Sigmoid colon (tissue), 6 donors: ENCODE measurements at regions not wholly inside any gene's neighbourhood (a gene's known extent, or its start where the extent isn't known, plus 50 kb on each side); places are given as distances from the start of the nearest gene placed in this dataset.

Experiments
- DNase-seq: peaks from one replicate; pipeline ENCODE4 v3.0.0-alpha.2; 2019
- H3K27ac ChIP-seq, 4 donors: fragments of 200-600 bp; sonication (generic); one replicate each; pipeline ENCODE4 v1.5.1; 2016 to 2019; ENCODE audit warnings: mild to moderate bottlenecking in 1 of 4
- H3K27me3 ChIP-seq, 3 donors: fragments of 200-600 bp; sonication (generic); one replicate each; pipeline ENCODE4 v1.5.1; 2019; ENCODE audit warnings: mild to moderate bottlenecking in 1 of 3
- H3K36me3 ChIP-seq, 4 donors: fragments of 200-600 bp; sonication (generic); one replicate each; pipeline ENCODE4 v1.5.1; 2016 to 2019
- H3K4me1 ChIP-seq, 4 donors: fragments of 200-600 bp; sonication (generic); one replicate each; pipeline ENCODE4 v1.5.1; 2017 to 2019
- H3K4me3 ChIP-seq, 4 donors: fragments of 200-600 bp; sonication (generic); one replicate each; pipeline ENCODE4 v1.5.1; 2017 to 2019; ENCODE audit warnings: mild to moderate bottlenecking in 2 of 4, moderate library complexity in 1 of 4
- H3K9me3 ChIP-seq, 4 donors: fragments of 200-600 bp in 3 of 4; sonication (generic) in 3 of 4; one replicate each; pipeline versions ENCODE4 v1.5.1 to v1.6.1; 2013 to 2019
- CTCF ChIP-seq, 4 experiments: fragments of 450-650 bp in 3 of 4; fragments of 200-600 bp in 1 of 4; IDR thresholded peaks; one replicate each; pipeline ENCODE4 v1.5.1; 2016 to 2019; ENCODE audit warnings: antibody characterized with exemption in 4 of 4, mild to moderate bottlenecking in 3 of 4, moderate library complexity in 2 of 4
- EP300 ChIP-seq, 4 donors: sonication (generic); formaldehyde crosslinking; IDR thresholded peaks; one replicate each; pipeline ENCODE4 v1.6.1; 2017; ENCODE audit warnings: antibody characterized with exemption in 4 of 4
- POLR2A ChIP-seq, 2 donors: fragments of 450-650 bp; IDR thresholded peaks; one replicate each; pipeline ENCODE4 v1.6.1; 2016; ENCODE audit warnings: antibody characterized with exemption in 2 of 2, mild to moderate bottlenecking in 2 of 2, moderate library complexity in 2 of 2
- POLR2AphosphoS5 ChIP-seq, 4 donors: sonication (generic); formaldehyde crosslinking; IDR thresholded peaks; one replicate each; pipeline ENCODE4 v1.6.1; 2017; ENCODE audit warnings: antibody characterized with exemption in 4 of 4
- WGBS, 2 donors: extraction: QIAGEN DNeasy Blood & Tissue Kit; methylation state at CpG; one replicate each; pipeline ENCODE4 v1.1.7; 2013; 5-methylcytosine and 5-hydroxymethylcytosine counted together
- intact Hi-C: fragments of 100-400 bp; cut with DNase I; formaldehyde crosslinking; loops from one replicate; pipeline ENCODE4 v1.15.1; 2023
- donor health status: healthy with polysubstance abuse.
- donor health status: healthy.

GRCh38 chr18:75607701-75608100 is 180.2 kb upstream of the SMIM21 start:
- no peak for DNase-seq
- Histone ChIP-seq H3K4me3 (no peak overlapping the region), H3K27ac (no peak overlapping the region), H3K36me3 (no peaks in the 10 kb centered on the region), H3K27me3 (no peaks in the 10 kb centered on the region), H3K9me3 (no peaks in the 10 kb centered on the region), H3K4me1 (no peaks in the 10 kb centered on the region)
- intact Hi-C loops, result no loop called here
- no peak for TF ChIP-seq CTCF (IDR thresholded peaks at IDR 0.05)
- TF ChIP-seq EP300 (IDR thresholded peaks at IDR 0.05), result no peak
- no peak for TF ChIP-seq POLR2AphosphoS5 (IDR thresholded peaks at IDR 0.05)
- no peak for TF ChIP-seq POLR2A (IDR thresholded peaks at IDR 0.05)
- WGBS, 2 donors, result 45 to 55% methylated on average over 2 of the region's 2 CpGs

GRCh38 chr18:75592527-75592926 is 165.0 kb upstream of the SMIM21 start:
- DNase-seq, result no peak
- WGBS, 2 donors, result 88 to 92% methylated on average over 3 of the region's 3 CpGs
- intact Hi-C loops, result no loop called here
- no peak overlapping the region for H3K27ac ChIP-seq
- TF ChIP-seq POLR2AphosphoS5 (IDR thresholded peaks at IDR 0.05) (no peak), POLR2A (IDR thresholded peaks at IDR 0.05) (no peak), CTCF (IDR thresholded peaks at IDR 0.05) (no peak), EP300 (IDR thresholded peaks at IDR 0.05) (no peak)
- no peaks in the 10 kb centered on the region for H3K36me3 ChIP-seq
- peaks cover 3 to 12% (median 4%) of the 10 kb centered on the region in 4 donors for H3K9me3 ChIP-seq
- H3K4me1 ChIP-seq, result no peaks in the 10 kb centered on the region
- no peaks in the 10 kb centered on the region for H3K27me3 ChIP-seq
- H3K4me3 ChIP-seq, result no peak overlapping the region

GRCh38 chr18:75588412-75588811 is 160.9 kb upstream of the SMIM21 start:
- H3K27me3 ChIP-seq, result no peaks in the 10 kb centered on the region
- H3K9me3 ChIP-seq, result peaks cover 0 to 7% (median 4%) of the 10 kb centered on the region in 4 donors
- H3K27ac ChIP-seq, result no peak overlapping the region
- no peaks in the 10 kb centered on the region for H3K36me3 ChIP-seq
- WGBS, 2 donors, result 91 to 95% methylated on average over 16 of the region's 16 CpGs
- no peaks in the 10 kb centered on the region for H3K4me1 ChIP-seq
- H3K4me3 ChIP-seq, result no peak overlapping the region
- intact Hi-C loops, result no loop called here
- no peak for DNase-seq
- TF ChIP-seq POLR2A (IDR thresholded peaks at IDR 0.05), result no peak
- TF ChIP-seq CTCF (IDR thresholded peaks at IDR 0.05), result no peak
- TF ChIP-seq EP300 (IDR thresholded peaks at IDR 0.05), result no peak
- no peak for TF ChIP-seq POLR2AphosphoS5 (IDR thresholded peaks at IDR 0.05)

GRCh38 chr18:75587131-75587530 is 159.6 kb upstream of the SMIM21 start:
- TF ChIP-seq POLR2A (IDR thresholded peaks at IDR 0.05), result no peak
- no peak for TF ChIP-seq CTCF (IDR thresholded peaks at IDR 0.05)
- no peak for TF ChIP-seq EP300 (IDR thresholded peaks at IDR 0.05)
- no peak for TF ChIP-seq POLR2AphosphoS5 (IDR thresholded peaks at IDR 0.05)
- 90 to 92% methylated on average over 6 of the region's 6 CpGs for WGBS, 2 donors
- Histone ChIP-seq H3K9me3 (peaks cover 0 to 3% (median 1%) of the 10 kb centered on the region in 4 donors), H3K27ac (no peak overlapping the region), H3K36me3 (no peaks in the 10 kb centered on the region), H3K4me1 (no peaks in the 10 kb centered on the region), H3K27me3 (no peaks in the 10 kb centered on the region), H3K4me3 (no peak overlapping the region)
- no peak for DNase-seq
- intact Hi-C loops, result no loop called here
